Vagina (tissue), 2 donors: ENCODE measurements at regions not wholly inside any gene's neighbourhood (a gene's known extent, or its start where the extent isn't known, plus 50 kb on each side); places are given as distances from the start of the nearest gene placed in this dataset.

Experiments used
- CTCF ChIP-seq, 3 experiments: fragments of 450-650 bp in 2 of 3; fragments of 200-600 bp in 1 of 3; sonication (generic) in 1 of 3; IDR thresholded peaks; one replicate each; pipeline ENCODE4 v1.5.1; 2017 to 2019; ENCODE audit warnings: antibody characterized with exemption in 3 of 3, mild to moderate bottlenecking in 2 of 3, moderate library complexity in 2 of 3
- POLR2A ChIP-seq, 2 donors: fragments of 450-650 bp; IDR thresholded peaks; one replicate each; pipeline ENCODE4 v1.6.1; 2017; ENCODE audit warnings: antibody characterized with exemption in 2 of 2, mild to moderate bottlenecking in 2 of 2, moderate library complexity in 2 of 2

- TF ChIP-seq CTCF (IDR thresholded peaks at IDR 0.05): no peak
- TF ChIP-seq POLR2A (IDR thresholded peaks at IDR 0.05): no peak
Observed at GRCh38 chr2:230602562-230603230, 109.9 kb upstream of the CAB39 start.
